ENCODE measurements at regions not wholly inside any gene's neighbourhood (a gene's known extent, or its start where the extent isn't known, plus 50 kb on each side); places are given as distances from the start of the nearest gene placed in this dataset.

GRCh38 chr12:93290391-93290790, 87.3 kb upstream of the NUDT4 start:
- TF ChIP-seq, protein P1, sequence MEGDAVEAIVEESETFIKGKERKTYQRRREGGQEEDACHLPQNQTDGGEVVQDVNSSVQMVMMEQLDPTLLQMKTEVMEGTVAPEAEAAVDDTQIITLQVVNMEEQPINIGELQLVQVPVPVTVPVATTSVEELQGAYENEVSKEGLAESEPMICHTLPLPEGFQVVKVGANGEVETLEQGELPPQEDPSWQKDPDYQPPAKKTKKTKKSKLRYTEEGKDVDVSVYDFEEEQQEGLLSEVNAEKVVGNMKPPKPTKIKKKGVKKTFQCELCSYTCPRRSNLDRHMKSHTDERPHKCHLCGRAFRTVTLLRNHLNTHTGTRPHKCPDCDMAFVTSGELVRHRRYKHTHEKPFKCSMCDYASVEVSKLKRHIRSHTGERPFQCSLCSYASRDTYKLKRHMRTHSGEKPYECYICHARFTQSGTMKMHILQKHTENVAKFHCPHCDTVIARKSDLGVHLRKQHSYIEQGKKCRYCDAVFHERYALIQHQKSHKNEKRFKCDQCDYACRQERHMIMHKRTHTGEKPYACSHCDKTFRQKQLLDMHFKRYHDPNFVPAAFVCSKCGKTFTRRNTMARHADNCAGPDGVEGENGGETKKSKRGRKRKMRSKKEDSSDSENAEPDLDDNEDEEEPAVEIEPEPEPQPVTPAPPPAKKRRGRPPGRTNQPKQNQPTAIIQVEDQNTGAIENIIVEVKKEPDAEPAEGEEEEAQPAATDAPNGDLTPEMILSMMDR (IDR thresholded peaks at IDR 0.05) = no peak
- no peak overlapping the region for H2AFZ ChIP-seq
- H3K4me2 ChIP-seq (ENCODE audit: low read length) = no peak overlapping the region
- no peaks in the 10 kb centered on the region for H3K36me3 ChIP-seq (ENCODE audit: control insufficient read depth, insufficient read depth, low read length)
- no peak overlapping the region for H3K27ac ChIP-seq
- no peaks in the 10 kb centered on the region for H3K27me3 ChIP-seq (ENCODE audit: control insufficient read depth, insufficient read depth, low read length)
- H3K9ac ChIP-seq = no peak overlapping the region
- H3K79me2 ChIP-seq = no peaks in the 10 kb centered on the region
- H3K4me1 ChIP-seq = no peaks in the 10 kb centered on the region
- no peaks in the 10 kb centered on the region for H3K9me3 ChIP-seq (ENCODE audit: control insufficient read depth, low read length)
- H3K4me3 ChIP-seq (ENCODE audit: low read depth, low read length) = no peak overlapping the region

- no peaks in the 10 kb centered on the region for H3K27me3 ChIP-seq (ENCODE audit: control insufficient read depth, insufficient read depth, low read length)
- no peaks in the 10 kb centered on the region for H3K9me3 ChIP-seq (ENCODE audit: control insufficient read depth, low read length)
- H3K36me3 ChIP-seq (ENCODE audit: control insufficient read depth, insufficient read depth, low read length) = no peaks in the 10 kb centered on the region
- no peak overlapping the region for H3K9ac ChIP-seq
- no peaks in the 10 kb centered on the region for H3K79me2 ChIP-seq
- no peak overlapping the region for H3K27ac ChIP-seq
- TF ChIP-seq, protein P1 (IDR thresholded peaks at IDR 0.05) = no peak
- H3K4me3 ChIP-seq (ENCODE audit: low read depth, low read length) = no peak overlapping the region
- no peak overlapping the region for H3K4me2 ChIP-seq (ENCODE audit: low read length)
- no peak overlapping the region for H2AFZ ChIP-seq
- H3K4me1 ChIP-seq = no peaks in the 10 kb centered on the region
These were observed 85.5 kb upstream of the NUDT4 start for GRCh38 chr12:93292213-93292612.

- Histone ChIP-seq H3K9me3 (ENCODE audit: control insufficient read depth, low read length) (no peaks in the 10 kb centered on the region), H3K4me3 (ENCODE audit: low read depth, low read length) (no peak overlapping the region), H3K9ac (no peak overlapping the region), H2AFZ (no peak overlapping the region), H3K27me3 (ENCODE audit: control insufficient read depth, insufficient read depth, low read length) (no peaks in the 10 kb centered on the region), H3K4me2 (ENCODE audit: low read length) (no peak overlapping the region), H3K4me1 (no peaks in the 10 kb centered on the region), H3K36me3 (ENCODE audit: control insufficient read depth, insufficient read depth, low read length) (no peaks in the 10 kb centered on the region), H3K27ac (no peak overlapping the region), H3K79me2 (no peaks in the 10 kb centered on the region)
- TF ChIP-seq, protein P1 (IDR thresholded peaks at IDR 0.05) = no peak
These were observed 84.8 kb upstream of the NUDT4 start for GRCh38 chr12:93292731-93293566.

- peak overlapping the region; percentile 16 for H3K27ac ChIP-seq
- no peak overlapping the region for H3K4me3 ChIP-seq (ENCODE audit: low read depth, low read length)
- no peaks in the 10 kb centered on the region for H3K9me3 ChIP-seq (ENCODE audit: control insufficient read depth, low read length)
- no peaks in the 10 kb centered on the region for H3K4me1 ChIP-seq
- no peak overlapping the region for H2AFZ ChIP-seq
- H3K4me2 ChIP-seq (ENCODE audit: low read length) = no peak overlapping the region
- no peaks in the 10 kb centered on the region for H3K36me3 ChIP-seq (ENCODE audit: control insufficient read depth, insufficient read depth, low read length)
- no peak overlapping the region for H3K9ac ChIP-seq
- H3K27me3 ChIP-seq (ENCODE audit: control insufficient read depth, insufficient read depth, low read length) = no peaks in the 10 kb centered on the region
- no peaks in the 10 kb centered on the region for H3K79me2 ChIP-seq
- TF ChIP-seq, protein P1 (IDR thresholded peaks at IDR 0.05) = no peak
These were observed 80.7 kb upstream of the NUDT4 start for GRCh38 chr12:93297032-93297431.

DNA sequence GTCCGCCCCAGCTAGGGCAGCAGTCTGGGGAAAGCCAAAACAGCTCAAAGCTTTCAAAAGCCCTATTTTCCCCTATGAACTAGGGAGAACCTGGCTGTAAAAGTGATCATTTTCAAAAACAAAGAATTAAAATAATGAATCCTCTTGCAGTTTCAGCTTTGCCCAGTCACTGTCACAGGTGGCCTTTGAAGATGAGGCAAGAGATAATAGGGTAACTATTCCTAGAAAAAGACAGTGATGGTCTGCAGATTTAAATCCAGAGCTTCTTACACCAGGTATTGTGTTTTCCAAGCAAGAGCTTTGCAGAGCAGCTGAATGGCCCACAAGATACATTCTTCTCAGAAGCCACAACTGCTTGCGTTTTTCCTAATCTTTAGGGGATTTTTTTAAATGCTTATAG, 80.2 kb upstream of the NUDT4 start:
- H3K27me3 ChIP-seq (ENCODE audit: control insufficient read depth, insufficient read depth, low read length) = no peaks in the 10 kb centered on the region
- TF ChIP-seq, protein P1 (IDR thresholded peaks at IDR 0.05) = no peak
- H3K36me3 ChIP-seq (ENCODE audit: control insufficient read depth, insufficient read depth, low read length) = no peaks in the 10 kb centered on the region
- no peaks in the 10 kb centered on the region for H3K4me1 ChIP-seq
- H3K27ac ChIP-seq = no peak overlapping the region
- H3K4me2 ChIP-seq (ENCODE audit: low read length) = no peak overlapping the region
- H3K9me3 ChIP-seq (ENCODE audit: control insufficient read depth, low read length) = no peaks in the 10 kb centered on the region
- H3K4me3 ChIP-seq (ENCODE audit: low read depth, low read length) = no peak overlapping the region
- H3K9ac ChIP-seq = no peak overlapping the region
- no peak overlapping the region for H2AFZ ChIP-seq
- H3K79me2 ChIP-seq = no peaks in the 10 kb centered on the region
